Activated CD4-positive, alpha-beta memory T cell treated with anti-CD3 and anti-CD28 coated beads, Interleukin-2, amount 10 ng/mL, durations not matched to agents 7 days and 5 days (primary cell): ENCODE measurements at regions not wholly inside any gene's neighbourhood (a gene's known extent, or its start where the extent isn't known, plus 50 kb on each side); places are given as distances from the start of the nearest gene placed in this dataset.

Source experiments
- CTCF ChIA-PET: fragments of 350-600 bp; sonication (Branson Sonifier 250); formaldehyde crosslinking; loops from one replicate; lab custom pipeline; 2021; ENCODE audit warnings: antibody characterized with exemption, inconsistent platforms; lab: Charles Lee
- POLR2A ChIA-PET: fragments of 350-600 bp; sonication (Branson Sonifier 250); formaldehyde crosslinking; loops from one replicate; lab custom pipeline; 2021; ENCODE audit warnings: antibody characterized with exemption; lab: Charles Lee
- DNase-seq: peaks from one replicate; pipeline ENCODE4 v3.0.0-alpha.2; 2020
- H3K27ac Mint-ChIP-seq: one replicate; pipeline ENCODE4 v1.8.0; 2021; ENCODE audit warnings: mild to moderate bottlenecking, mixed read lengths
- H3K27me3 Mint-ChIP-seq: one replicate; pipeline ENCODE4 v1.8.0; 2021; ENCODE audit warnings: mixed read lengths
- H3K36me3 Mint-ChIP-seq: one replicate; pipeline ENCODE4 v1.8.0; 2021; ENCODE audit warnings: low read depth, mixed read lengths
- H3K4me1 Mint-ChIP-seq: one replicate; pipeline ENCODE4 v1.8.0; 2021; ENCODE audit warnings: mixed read lengths
- H3K4me3 Mint-ChIP-seq: one replicate; pipeline ENCODE4 v1.8.0; 2021; ENCODE audit warnings: mild to moderate bottlenecking, mixed read lengths
- H3K9me3 Mint-ChIP-seq: one replicate; pipeline ENCODE4 v1.8.0; 2021; ENCODE audit warnings: mixed read lengths

DNA sequence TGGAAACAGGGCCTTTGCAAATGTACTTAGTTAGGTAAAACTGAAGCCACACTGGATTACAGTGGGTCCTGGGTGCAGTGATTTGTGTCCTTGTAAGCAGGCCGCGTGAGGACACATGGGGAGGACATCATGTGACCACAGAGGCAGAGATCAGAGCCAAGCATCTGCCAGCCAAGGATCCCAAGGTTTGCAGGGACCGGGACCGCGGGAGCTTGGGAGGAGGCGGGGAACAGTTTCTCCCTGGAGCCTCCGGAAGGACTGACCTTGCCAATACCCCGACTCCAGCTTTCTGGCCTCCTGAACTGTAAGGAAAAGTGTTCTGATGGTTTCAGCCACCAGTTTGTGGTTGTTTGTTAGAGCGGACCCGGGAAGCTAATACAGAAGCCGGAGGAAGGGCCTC is 500.9 kb downstream of the PREX1 start:
- no peak for DNase-seq
- H3K27me3 Mint-ChIP-seq: peaks cover 11% of the 10 kb centered on the region
- CTCF ChIA-PET: no interaction called here
- POLR2A ChIA-PET: no interaction called here
- no peaks in the 10 kb centered on the region for H3K36me3 Mint-ChIP-seq
- no peak overlapping the region for H3K27ac Mint-ChIP-seq
- H3K9me3 Mint-ChIP-seq: no peaks in the 10 kb centered on the region
- no peak overlapping the region for H3K4me3 Mint-ChIP-seq
- H3K4me1 Mint-ChIP-seq: no peaks in the 10 kb centered on the region

DNA sequence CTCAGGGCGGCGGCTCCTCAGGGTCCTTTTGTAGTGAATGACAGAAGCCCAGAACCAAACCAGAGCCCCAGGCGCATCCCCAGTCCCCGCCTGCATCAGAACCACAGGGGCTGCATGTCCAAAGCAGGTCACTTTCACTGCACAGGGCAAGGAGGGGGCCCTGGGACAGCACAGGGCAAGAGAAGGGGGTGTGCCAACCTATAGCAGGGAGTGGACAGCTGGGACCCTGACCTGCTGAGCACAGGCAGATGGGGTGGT is 501.4 kb downstream of the PREX1 start:
- no peaks in the 10 kb centered on the region for H3K9me3 Mint-ChIP-seq
- DNase-seq: no peak
- no peaks in the 10 kb centered on the region for H3K36me3 Mint-ChIP-seq
- POLR2A ChIA-PET: no interaction called here
- CTCF ChIA-PET: no interaction called here
- H3K4me1 Mint-ChIP-seq: no peaks in the 10 kb centered on the region
- no peak overlapping the region for H3K4me3 Mint-ChIP-seq
- H3K27ac Mint-ChIP-seq: no peak overlapping the region
- H3K27me3 Mint-ChIP-seq: peaks cover 8% of the 10 kb centered on the region

DNA sequence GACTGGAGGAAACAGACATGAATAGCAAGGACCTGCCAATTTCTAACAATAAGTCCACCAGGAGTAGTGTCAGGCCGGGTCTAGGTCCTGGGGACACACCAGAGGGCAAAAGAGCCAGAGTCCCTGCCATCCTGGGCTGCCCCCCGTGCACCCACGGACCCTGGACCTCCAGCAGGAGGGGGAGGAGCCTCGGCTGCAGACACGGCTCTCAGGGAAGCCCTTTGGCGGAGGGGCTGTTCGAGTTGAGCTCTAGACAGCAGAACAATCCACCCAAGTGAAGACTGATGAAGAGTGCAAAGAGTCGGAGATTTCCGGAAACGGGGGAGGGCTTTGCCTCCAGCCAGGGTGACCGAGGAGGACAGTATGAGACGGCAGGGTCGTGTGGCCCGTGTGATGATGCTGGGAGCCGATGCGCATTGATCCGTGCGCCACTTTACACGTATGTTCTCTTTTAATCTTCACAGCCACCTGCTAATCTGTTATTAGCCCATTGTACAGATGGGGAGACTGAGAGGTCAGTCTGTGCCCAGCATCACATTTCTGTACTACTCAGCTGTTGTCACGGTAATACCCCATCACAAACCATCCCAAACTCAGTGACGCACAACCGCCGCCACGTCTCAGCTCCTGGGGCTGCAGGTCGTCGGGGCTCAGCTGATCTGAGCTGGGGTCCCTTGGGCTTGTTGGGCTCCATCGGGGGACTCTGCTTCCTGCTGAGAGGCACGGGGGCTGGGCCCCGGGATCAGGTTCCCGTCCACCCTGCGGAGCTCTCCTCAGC is 502.0 kb downstream of the PREX1 start:
- ChIA-PET POLR2A (no interaction called here), CTCF (no interaction called here)
- Mint-ChIP-seq H3K27ac (no peak overlapping the region), H3K9me3 (no peaks in the 10 kb centered on the region), H3K27me3 (peaks cover 7% of the 10 kb centered on the region), H3K36me3 (no peaks in the 10 kb centered on the region), H3K4me1 (no peaks in the 10 kb centered on the region), H3K4me3 (no peak overlapping the region)
- no peak for DNase-seq

DNA sequence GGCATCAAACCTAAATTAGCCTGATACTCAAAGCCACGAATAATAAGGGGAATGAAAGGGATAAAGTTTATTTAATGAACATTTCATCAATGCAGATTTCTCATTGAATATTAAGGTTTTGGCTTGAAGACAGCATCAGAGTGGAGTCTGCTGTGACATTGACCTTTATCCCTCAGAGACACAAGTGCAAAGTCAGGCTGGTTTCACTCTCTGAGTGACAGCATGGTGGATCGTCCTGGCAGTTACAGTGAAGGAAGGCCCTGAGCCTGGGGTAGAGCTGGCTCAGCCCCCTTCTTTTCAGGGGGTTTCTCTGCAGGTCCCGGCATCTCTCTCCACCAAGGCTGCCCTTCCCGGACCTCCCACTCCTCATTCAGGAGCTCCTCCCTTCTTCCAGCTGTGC is 503.1 kb downstream of the PREX1 start:
- DNase-seq: no peak
- H3K4me3 Mint-ChIP-seq: no peak overlapping the region
- no peaks in the 10 kb centered on the region for H3K36me3 Mint-ChIP-seq
- no peaks in the 10 kb centered on the region for H3K4me1 Mint-ChIP-seq
- ChIA-PET CTCF (no interaction called here), POLR2A (no interaction called here)
- H3K9me3 Mint-ChIP-seq: no peaks in the 10 kb centered on the region
- H3K27me3 Mint-ChIP-seq: peaks cover 6% of the 10 kb centered on the region
- H3K27ac Mint-ChIP-seq: no peak overlapping the region

DNA sequence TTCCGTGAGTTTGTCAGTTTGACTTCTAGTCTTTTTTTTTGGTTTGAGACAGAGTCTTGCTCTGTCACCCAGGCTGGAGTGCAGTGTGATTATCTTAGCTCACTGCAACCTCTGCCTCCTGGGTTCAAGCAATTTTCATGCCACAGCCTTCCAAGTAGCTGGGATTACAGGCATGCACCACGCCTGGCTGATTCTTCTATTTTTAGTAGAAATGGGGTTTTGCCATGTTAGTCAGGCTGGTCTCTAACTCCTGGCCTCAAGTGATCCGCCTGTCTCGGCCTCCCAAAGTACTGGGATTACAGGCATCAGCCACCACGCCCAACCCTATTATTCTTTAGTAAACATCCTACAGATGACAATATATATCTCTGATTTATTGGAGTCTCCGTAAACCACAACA is 506.5 kb downstream of the PREX1 start:
- peaks cover 11% of the 10 kb centered on the region for H3K27me3 Mint-ChIP-seq
- H3K4me3 Mint-ChIP-seq: no peak overlapping the region
- POLR2A ChIA-PET: no interaction called here
- H3K36me3 Mint-ChIP-seq: no peaks in the 10 kb centered on the region
- H3K27ac Mint-ChIP-seq: no peak overlapping the region
- DNase-seq: no peak
- CTCF ChIA-PET: interaction anchor here (0.5 kb wide), 1 partner anchor 28 kb away, joined by 3 read pairs; no protein-coding TSS in a partner anchor
- H3K9me3 Mint-ChIP-seq: no peaks in the 10 kb centered on the region
- H3K4me1 Mint-ChIP-seq: no peaks in the 10 kb centered on the region

DNA sequence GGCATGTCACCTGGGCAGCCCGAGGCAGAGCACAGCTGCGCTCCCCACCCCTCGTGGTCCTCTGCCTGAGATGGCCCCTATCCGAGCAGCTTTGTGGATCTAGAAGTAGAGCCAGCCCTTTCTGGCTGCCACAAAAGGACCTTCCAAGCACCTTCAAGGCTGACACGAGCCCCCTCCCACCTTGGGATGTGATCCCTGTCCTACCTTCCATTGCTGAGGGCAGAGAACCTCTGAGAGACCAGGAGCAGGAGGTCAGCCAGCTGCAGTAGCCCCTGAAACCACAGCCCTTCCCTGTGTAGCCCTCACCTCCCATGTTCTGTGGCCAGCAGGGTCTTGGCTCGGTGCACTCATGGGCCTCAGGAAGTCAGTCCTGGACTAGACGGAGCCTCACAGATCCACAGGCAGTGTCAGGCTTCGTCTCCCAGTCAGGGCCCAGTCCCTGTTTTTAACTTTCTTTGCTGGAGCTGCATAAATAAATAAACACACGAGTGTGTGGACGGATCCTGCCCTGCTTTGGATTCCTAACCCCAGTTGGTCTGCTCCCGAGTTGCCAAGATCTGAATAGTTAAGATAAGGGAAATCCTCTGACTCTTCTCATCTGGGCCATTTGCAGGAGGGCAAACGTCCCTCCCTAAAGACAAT is 507.7 kb downstream of the PREX1 start:
- Mint-ChIP-seq H3K4me1 (no peaks in the 10 kb centered on the region), H3K27me3 (peaks cover 11% of the 10 kb centered on the region), H3K9me3 (no peaks in the 10 kb centered on the region), H3K4me3 (no peak overlapping the region), H3K36me3 (no peaks in the 10 kb centered on the region), H3K27ac (no peak overlapping the region)
- POLR2A ChIA-PET: no interaction called here
- DNase-seq: no peak
- CTCF ChIA-PET: no interaction called here

DNA sequence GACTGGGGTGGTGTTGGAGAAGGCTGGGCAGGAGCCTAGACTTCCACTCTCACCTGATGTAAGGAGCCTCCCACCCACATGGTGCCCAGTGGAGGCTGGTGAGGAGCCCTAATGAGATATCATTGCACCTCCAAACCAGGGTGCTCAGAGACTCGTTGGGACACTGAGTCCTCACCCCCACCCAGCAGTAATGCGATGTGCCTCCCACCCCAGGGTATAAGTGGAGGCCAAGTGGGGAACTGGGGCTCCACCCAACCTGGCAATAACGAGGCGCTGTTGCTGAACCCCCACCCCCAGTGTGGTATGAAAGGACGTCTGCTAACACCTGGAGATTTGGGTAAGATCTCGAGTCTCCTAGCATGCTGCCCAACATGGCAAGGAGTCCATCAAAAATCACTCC is 510.2 kb downstream of the PREX1 start:
- Mint-ChIP-seq H3K4me3 (no peak overlapping the region), H3K9me3 (no peaks in the 10 kb centered on the region), H3K27ac (no peak overlapping the region), H3K4me1 (no peaks in the 10 kb centered on the region), H3K27me3 (peaks cover 13% of the 10 kb centered on the region), H3K36me3 (no peaks in the 10 kb centered on the region)
- no peak for DNase-seq
- POLR2A ChIA-PET: no interaction called here
- CTCF ChIA-PET: no interaction called here

DNA sequence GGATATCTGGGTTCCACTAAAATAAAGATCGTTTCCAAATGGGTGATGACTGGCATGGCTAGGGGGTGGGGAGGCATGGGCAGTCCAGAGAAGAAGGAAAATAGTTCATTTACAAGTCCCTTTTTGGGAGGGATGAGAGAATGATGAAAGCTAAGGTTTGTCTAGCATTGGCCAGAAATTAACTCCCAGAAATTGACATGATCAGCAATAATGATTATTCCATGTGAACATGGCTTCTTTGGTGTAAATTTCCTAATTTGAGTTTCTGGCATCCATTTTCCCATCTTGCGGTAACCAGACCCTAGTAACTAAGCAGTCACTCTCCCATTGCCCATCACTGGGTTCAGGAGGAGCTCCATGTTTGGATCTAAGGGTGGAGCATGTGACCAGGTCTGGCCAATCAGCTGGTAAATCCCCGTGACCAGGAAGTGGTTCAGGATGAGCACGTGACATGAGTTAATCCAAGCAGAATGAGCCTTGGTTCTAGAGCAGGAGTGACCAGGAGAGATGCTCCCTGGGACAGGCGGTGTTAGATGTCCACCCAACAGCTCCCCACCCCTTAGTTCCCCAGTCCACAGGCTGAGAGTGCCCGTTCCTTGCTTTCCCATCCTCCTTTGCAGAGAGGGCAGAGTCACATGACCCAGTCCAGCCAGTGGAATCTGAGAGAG is 512.7 kb downstream of the PREX1 start:
- Mint-ChIP-seq H3K27ac (no peak overlapping the region), H3K27me3 (peaks cover 11% of the 10 kb centered on the region), H3K36me3 (no peaks in the 10 kb centered on the region), H3K4me3 (no peak overlapping the region), H3K4me1 (no peaks in the 10 kb centered on the region), H3K9me3 (no peaks in the 10 kb centered on the region)
- POLR2A ChIA-PET: no interaction called here
- CTCF ChIA-PET: no interaction called here
- DNase-seq: no peak

DNA sequence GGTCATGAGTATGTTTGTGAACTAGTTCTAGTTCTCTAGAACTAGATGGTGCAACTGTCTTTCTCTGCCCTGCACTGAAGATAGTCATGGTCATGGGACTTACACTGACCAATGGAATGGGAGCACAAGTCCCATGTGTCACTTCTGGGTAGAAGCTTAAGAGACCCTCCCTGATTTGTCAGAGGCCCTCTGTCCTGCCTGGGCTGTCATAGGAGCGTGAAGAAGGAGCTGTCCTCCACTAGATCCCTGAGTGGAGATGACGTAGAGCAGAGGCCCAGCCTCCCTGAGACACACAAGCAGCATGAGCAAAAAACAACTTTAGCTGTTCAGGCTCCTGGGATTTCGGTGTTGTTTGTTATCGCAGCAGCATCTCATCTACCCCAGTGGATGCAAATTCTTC is 514.5 kb downstream of the PREX1 start:
- CTCF ChIA-PET: no interaction called here
- Mint-ChIP-seq H3K4me1 (no peaks in the 10 kb centered on the region), H3K27me3 (peaks cover 5% of the 10 kb centered on the region), H3K36me3 (no peaks in the 10 kb centered on the region), H3K27ac (no peak overlapping the region), H3K4me3 (no peak overlapping the region), H3K9me3 (no peaks in the 10 kb centered on the region)
- DNase-seq: no peak
- POLR2A ChIA-PET: no interaction called here

DNA sequence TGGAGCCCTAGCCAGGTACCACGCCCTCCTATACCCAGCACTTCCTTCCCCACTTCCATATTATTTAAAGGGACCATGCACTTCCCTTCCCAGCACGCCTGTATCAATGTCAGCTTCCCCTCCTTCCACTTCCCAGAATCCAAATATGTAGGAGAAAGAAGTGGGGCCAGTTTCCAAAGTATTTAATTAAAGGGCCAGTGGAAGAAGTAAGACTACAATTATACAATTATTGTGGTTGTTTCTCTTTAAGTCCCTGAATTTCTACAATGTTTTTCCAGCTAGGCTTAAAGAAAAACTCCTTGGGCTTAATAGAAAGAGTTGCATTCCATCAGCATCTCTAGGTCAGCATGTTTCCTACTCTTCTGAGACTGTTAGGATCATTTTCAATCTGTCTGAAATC is 515.8 kb downstream of the PREX1 start:
- Mint-ChIP-seq H3K36me3 (no peaks in the 10 kb centered on the region), H3K9me3 (no peaks in the 10 kb centered on the region), H3K4me1 (no peaks in the 10 kb centered on the region), H3K4me3 (no peak overlapping the region), H3K27ac (no peak overlapping the region), H3K27me3 (peaks cover 5% of the 10 kb centered on the region)
- no peak for DNase-seq
- ChIA-PET POLR2A (no interaction called here), CTCF (no interaction called here)

DNA sequence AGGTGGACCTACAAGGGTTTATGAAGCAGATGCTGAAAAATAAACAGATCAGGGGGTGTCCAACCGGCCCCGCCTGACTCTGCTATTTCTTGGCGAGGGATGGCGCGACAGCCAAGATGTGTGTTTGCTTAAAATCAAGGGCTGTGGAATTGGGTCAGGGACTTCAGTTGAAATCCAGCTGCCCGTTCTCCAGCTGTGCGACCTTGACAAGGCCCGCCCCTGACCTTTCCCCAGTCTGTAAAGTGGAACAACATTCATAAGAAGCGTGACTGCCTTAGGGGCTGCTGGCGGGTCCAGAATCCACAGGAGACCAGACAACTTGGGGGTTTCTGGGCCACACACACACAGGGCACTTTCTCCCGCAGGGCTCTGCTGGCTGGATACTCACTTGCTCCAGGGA is 517.5 kb downstream of the PREX1 start:
- H3K36me3 Mint-ChIP-seq: no peaks in the 10 kb centered on the region
- H3K27ac Mint-ChIP-seq: no peak overlapping the region
- H3K27me3 Mint-ChIP-seq: peaks cover 5% of the 10 kb centered on the region
- POLR2A ChIA-PET: no interaction called here
- H3K4me3 Mint-ChIP-seq: no peak overlapping the region
- no peaks in the 10 kb centered on the region for H3K9me3 Mint-ChIP-seq
- DNase-seq: no peak
- CTCF ChIA-PET: no interaction called here
- no peaks in the 10 kb centered on the region for H3K4me1 Mint-ChIP-seq

DNA sequence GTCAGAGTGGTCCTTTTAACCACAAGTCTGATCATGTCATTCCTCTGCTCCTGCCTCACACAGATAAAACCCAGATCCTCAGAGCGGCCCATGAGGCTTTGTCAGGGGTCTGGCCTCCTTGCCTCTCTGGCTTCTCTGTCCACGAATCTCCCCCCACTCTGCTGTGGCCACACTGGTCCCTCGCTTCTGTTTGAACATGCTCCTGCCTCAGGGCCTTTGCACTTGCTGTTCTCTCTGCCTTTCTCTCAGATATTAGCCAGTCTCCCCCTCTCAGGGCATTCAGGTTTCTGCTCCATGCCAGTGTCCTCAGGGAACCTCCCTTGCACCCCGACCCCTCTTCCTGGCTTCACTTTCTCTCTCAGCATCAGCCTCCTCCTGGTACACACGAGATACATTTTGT is 518.5 kb downstream of the PREX1 start:
- Mint-ChIP-seq H3K36me3 (no peaks in the 10 kb centered on the region), H3K9me3 (no peaks in the 10 kb centered on the region)

DNA sequence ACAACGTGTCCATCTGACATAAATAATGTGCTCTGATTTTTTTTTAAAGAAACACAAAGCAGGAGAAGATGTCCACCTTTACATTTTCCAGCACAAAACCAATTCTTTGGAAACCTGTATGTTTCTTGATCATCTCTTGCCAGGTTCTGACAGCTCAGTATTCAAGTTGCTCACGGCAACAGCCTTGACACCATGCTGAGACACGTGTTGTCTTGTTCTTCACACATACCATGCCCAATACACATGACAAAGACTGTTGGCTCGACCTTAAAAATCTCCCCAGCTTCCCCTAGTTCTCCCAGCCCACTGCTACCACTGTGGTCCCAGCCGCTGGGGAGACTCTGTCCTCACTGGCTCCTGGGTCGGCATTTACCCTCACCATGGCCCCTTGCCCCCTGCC is 518.9 kb downstream of the PREX1 start:
- H3K4me1 Mint-ChIP-seq: no peaks in the 10 kb centered on the region
- no peaks in the 10 kb centered on the region for H3K9me3 Mint-ChIP-seq
- H3K36me3 Mint-ChIP-seq: no peaks in the 10 kb centered on the region
- H3K4me3 Mint-ChIP-seq: no peak overlapping the region
- ChIA-PET CTCF (no interaction called here), POLR2A (no interaction called here)
- no peak overlapping the region for H3K27ac Mint-ChIP-seq
- DNase-seq: no peak
- peaks cover 4% of the 10 kb centered on the region for H3K27me3 Mint-ChIP-seq

More for the DNA sequence above, 518.5 kb downstream of the PREX1 start:
- no peak for DNase-seq
- H3K4me1 Mint-ChIP-seq: no peaks in the 10 kb centered on the region
- peaks cover 4% of the 10 kb centered on the region for H3K27me3 Mint-ChIP-seq
- H3K4me3 Mint-ChIP-seq: no peak overlapping the region
- POLR2A ChIA-PET: no interaction called here
- no peak overlapping the region for H3K27ac Mint-ChIP-seq
- CTCF ChIA-PET: no interaction called here
